ENCODE measurements at regions not wholly inside any gene's neighbourhood (a gene's known extent, or its start where the extent isn't known, plus 50 kb on each side); places are given as distances from the start of the nearest gene placed in this dataset.

- Histone ChIP-seq H3K9ac (ENCODE audit: insufficient read depth in 1 of 2, low read length in 2 of 2) (no peak overlapping the region), H3K4me1 (ENCODE audit: control insufficient read depth in 5 of 5, insufficient read depth in 5 of 5, low read length in 5 of 5) (peaks cover 0 to 3% (median 0%) of the 10 kb centered on the region in 5 donors), H3K4me3 (no peak overlapping the region), H3K36me3 (ENCODE audit: control insufficient read depth in 4 of 4, insufficient read depth in 4 of 4, low read length in 4 of 4) (no peaks in the 10 kb centered on the region), H3K27me3 (ENCODE audit: control insufficient read depth in 3 of 3, insufficient read depth in 3 of 3, low read length in 2 of 3) (no peaks in the 10 kb centered on the region), H3K27ac (ENCODE audit: low read depth in 1 of 2, low read length in 1 of 2) (no peak overlapping the region), H3K9me3 (ENCODE audit: control insufficient read depth in 4 of 4, insufficient read depth in 3 of 4, low read length in 3 of 4) (no peaks in the 10 kb centered on the region)
- no peak for DNase-seq
- 86 to 93% methylated on average over 3 of the region's 3 CpGs for WGBS, 2 donors
- TF ChIP-seq CTCF (IDR thresholded peaks at IDR 0.05; ENCODE audit: control extremely low read depth, extremely low read depth): no peak
- no peak for ATAC-seq (ENCODE audit: insufficient read depth, low FRiP score)
These were observed 309.5 kb downstream of the EPHA4 start for GRCh38 chr2:221262651-221263050.

- WGBS, 2 donors: 93 to 98% methylated on average over 2 of the region's 2 CpGs
These were observed 308.5 kb downstream of the EPHA4 start for GRCh38 chr2:221263573-221263972.

GRCh38 chr2:221264318-221264717, 307.8 kb downstream of the EPHA4 start:
- no peak overlapping the region for H3K27ac ChIP-seq (ENCODE audit: low read depth in 1 of 2, low read length in 1 of 2)
- H3K9me3 ChIP-seq (ENCODE audit: control insufficient read depth in 4 of 4, insufficient read depth in 3 of 4, low read length in 3 of 4): no peaks in the 10 kb centered on the region
- no peaks in the 10 kb centered on the region for H3K27me3 ChIP-seq (ENCODE audit: control insufficient read depth in 3 of 3, insufficient read depth in 3 of 3, low read length in 2 of 3)
- ATAC-seq (ENCODE audit: insufficient read depth, low FRiP score) (no peak), DNase-seq (no peak)
- H3K9ac ChIP-seq (ENCODE audit: insufficient read depth in 1 of 2, low read length in 2 of 2): no peak overlapping the region
- peaks cover 0 to 6% (median 0%) of the 10 kb centered on the region in 5 donors for H3K4me1 ChIP-seq (ENCODE audit: control insufficient read depth in 5 of 5, insufficient read depth in 5 of 5, low read length in 5 of 5)
- no peak for TF ChIP-seq CTCF (IDR thresholded peaks at IDR 0.05; ENCODE audit: control extremely low read depth, extremely low read depth)
- WGBS, 2 donors: 69 to 81% methylated on average over 2 of the region's 2 CpGs
- no peaks in the 10 kb centered on the region for H3K36me3 ChIP-seq (ENCODE audit: control insufficient read depth in 4 of 4, insufficient read depth in 4 of 4, low read length in 4 of 4)
- no peak overlapping the region for H3K4me3 ChIP-seq

More at GRCh38 chr2:221263573-221263972, 308.5 kb downstream of the EPHA4 start:
- peaks cover 0 to 6% (median 0%) of the 10 kb centered on the region in 5 donors for H3K4me1 ChIP-seq (ENCODE audit: control insufficient read depth in 5 of 5, insufficient read depth in 5 of 5, low read length in 5 of 5)
- H3K9ac ChIP-seq (ENCODE audit: insufficient read depth in 1 of 2, low read length in 2 of 2): no peak overlapping the region
- ATAC-seq (ENCODE audit: insufficient read depth, low FRiP score): no peak
- H3K36me3 ChIP-seq (ENCODE audit: control insufficient read depth in 4 of 4, insufficient read depth in 4 of 4, low read length in 4 of 4): no peaks in the 10 kb centered on the region
- no peak for TF ChIP-seq CTCF (IDR thresholded peaks at IDR 0.05; ENCODE audit: control extremely low read depth, extremely low read depth)
- H3K27ac ChIP-seq (ENCODE audit: low read depth in 1 of 2, low read length in 1 of 2): no peak overlapping the region
- H3K9me3 ChIP-seq (ENCODE audit: control insufficient read depth in 4 of 4, insufficient read depth in 3 of 4, low read length in 3 of 4): no peaks in the 10 kb centered on the region
- DNase-seq: no peak
- no peak overlapping the region for H3K4me3 ChIP-seq
- H3K27me3 ChIP-seq (ENCODE audit: control insufficient read depth in 3 of 3, insufficient read depth in 3 of 3, low read length in 2 of 3): no peaks in the 10 kb centered on the region

GRCh38 chr2:221267773-221268425, 304.2 kb downstream of the EPHA4 start:
- Histone ChIP-seq H3K4me3 (no peak overlapping the region), H3K4me1 (ENCODE audit: control insufficient read depth in 5 of 5, insufficient read depth in 5 of 5, low read length in 5 of 5) (peaks cover 0 to 6% (median 0%) of the 10 kb centered on the region in 5 donors), H3K9me3 (ENCODE audit: control insufficient read depth in 4 of 4, insufficient read depth in 3 of 4, low read length in 3 of 4) (peaks cover 0 to 2% (median 0%) of the 10 kb centered on the region in 4 donors), H3K27ac (ENCODE audit: low read depth in 1 of 2, low read length in 1 of 2) (no peak overlapping the region), H3K27me3 (ENCODE audit: control insufficient read depth in 3 of 3, insufficient read depth in 3 of 3, low read length in 2 of 3) (no peaks in the 10 kb centered on the region), H3K9ac (ENCODE audit: insufficient read depth in 1 of 2, low read length in 2 of 2) (no peak overlapping the region), H3K36me3 (ENCODE audit: control insufficient read depth in 4 of 4, insufficient read depth in 4 of 4, low read length in 4 of 4) (no peaks in the 10 kb centered on the region)
- DNase-seq (peak in 2 of 3 donors; percentile 46 to 64), ATAC-seq (ENCODE audit: insufficient read depth, low FRiP score) (no peak)
- WGBS, 2 donors: 57 to 65% methylated on average over 6 of the region's 6 CpGs
- TF ChIP-seq CTCF (IDR thresholded peaks at IDR 0.05; ENCODE audit: control extremely low read depth, extremely low read depth): no peak

Measured in lung (tissue), 11 donors.